GM18498 (cell line): ENCODE measurements at regions not wholly inside any gene's neighbourhood (a gene's known extent, or its start where the extent isn't known, plus 50 kb on each side); places are given as distances from the start of the nearest gene placed in this dataset.

Source experiments
- ATAC-seq: cut with Tn5 transposase; IDR thresholded peaks from one replicate; pipeline ENCODE4 v1.9.1; 2021; ENCODE audit warnings: mild to moderate bottlenecking, moderate library complexity; ENCODE audit not compliant: unreplicated experiment

GRCh38 chr1:5554111-5554510 is 438.1 kb downstream of the NPHP4 start:
- no peak for ATAC-seq

GRCh38 chr1:5552787-5553484 is 439.3 kb downstream of the NPHP4 start:
- no peak for ATAC-seq

GRCh38 chr1:5551274-5551975 is 440.8 kb downstream of the NPHP4 start:
- ATAC-seq: no peak

- no peak for ATAC-seq
These were observed 444.0 kb downstream of the NPHP4 start for GRCh38 chr1:5548266-5548665.

- no peak for ATAC-seq
These were observed 449.0 kb downstream of the NPHP4 start for GRCh38 chr1:5543235-5543634.

GRCh38 chr1:5532811-5533210 is 459.4 kb downstream of the NPHP4 start:
- no peak for ATAC-seq

GRCh38 chr1:5526822-5527551 is 465.2 kb downstream of the NPHP4 start:
- ATAC-seq: no peak

GRCh38 chr1:5526385-5526750 is 465.9 kb downstream of the NPHP4 start:
- ATAC-seq: no peak

GRCh38 chr1:5525597-5526384 is 466.4 kb downstream of the NPHP4 start:
- ATAC-seq: no peak

- no peak for ATAC-seq
These were observed 469.6 kb downstream of the NPHP4 start for GRCh38 chr1:5522531-5523145.

- ATAC-seq: no peak
These were observed 472.7 kb downstream of the NPHP4 start for GRCh38 chr1:5519366-5520135.

- ATAC-seq: no peak
These were observed 475.5 kb downstream of the NPHP4 start for GRCh38 chr1:5516756-5517155.

- ATAC-seq: no peak
These were observed 476.7 kb downstream of the NPHP4 start for GRCh38 chr1:5515501-5515900.

GRCh38 chr1:5514527-5515183 is 477.6 kb downstream of the NPHP4 start:
- no peak for ATAC-seq

GRCh38 chr1:5513846-5514526 is 478.2 kb downstream of the NPHP4 start:
- ATAC-seq: no peak

- ATAC-seq: no peak
These were observed 479.0 kb downstream of the NPHP4 start for GRCh38 chr1:5513179-5513578.

GRCh38 chr1:5511381-5512097 is 480.7 kb downstream of the NPHP4 start:
- ATAC-seq: no peak
